DOHH2 (cell line): ENCODE measurements at regions not wholly inside any gene's neighbourhood (a gene's known extent, or its start where the extent isn't known, plus 50 kb on each side); places are given as distances from the start of the nearest gene placed in this dataset.

Experiments
- EZH2phosphoT487 ChIP-seq: fragments of 200-600 bp; sonication (generic); IDR thresholded peaks from 2 replicates; pipeline ENCODE4 v1.6.1; 2017; ENCODE audit warnings: borderline replicate concordance, mild to moderate bottlenecking, antibody characterized with exemption, low read length, moderate library complexity, mixed read lengths
- TF ChIP-seq, protein P1 (sequence below): fragments of 200-600 bp; sonication (generic); IDR thresholded peaks from one replicate; pipeline ENCODE4 v1.5.1; 2014; ENCODE audit warnings: antibody characterized with exemption, mild to moderate bottlenecking, low read depth, low read length; ENCODE audit not compliant: poor library complexity, severe bottlenecking

DNA sequence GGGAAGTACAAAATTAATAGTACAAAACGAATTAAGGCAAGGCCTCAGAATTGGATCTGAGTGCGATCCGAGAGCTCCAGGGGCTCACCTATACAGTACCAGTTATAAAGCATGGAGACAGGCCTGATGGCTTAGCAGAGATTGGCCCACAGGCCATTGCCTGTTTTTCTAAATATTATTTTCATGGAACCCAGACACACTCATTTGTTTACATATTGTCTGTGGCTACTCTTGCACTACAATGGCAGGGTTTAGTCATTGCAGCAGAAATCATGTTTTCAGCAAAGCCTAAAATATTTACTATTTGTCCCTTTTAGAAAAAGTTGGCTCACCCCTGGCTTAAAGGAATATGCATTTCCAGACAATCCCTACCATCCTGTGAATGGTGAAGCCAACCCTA lies 578.9 kb downstream of the PLPP3 start:
- TF ChIP-seq, protein P1, sequence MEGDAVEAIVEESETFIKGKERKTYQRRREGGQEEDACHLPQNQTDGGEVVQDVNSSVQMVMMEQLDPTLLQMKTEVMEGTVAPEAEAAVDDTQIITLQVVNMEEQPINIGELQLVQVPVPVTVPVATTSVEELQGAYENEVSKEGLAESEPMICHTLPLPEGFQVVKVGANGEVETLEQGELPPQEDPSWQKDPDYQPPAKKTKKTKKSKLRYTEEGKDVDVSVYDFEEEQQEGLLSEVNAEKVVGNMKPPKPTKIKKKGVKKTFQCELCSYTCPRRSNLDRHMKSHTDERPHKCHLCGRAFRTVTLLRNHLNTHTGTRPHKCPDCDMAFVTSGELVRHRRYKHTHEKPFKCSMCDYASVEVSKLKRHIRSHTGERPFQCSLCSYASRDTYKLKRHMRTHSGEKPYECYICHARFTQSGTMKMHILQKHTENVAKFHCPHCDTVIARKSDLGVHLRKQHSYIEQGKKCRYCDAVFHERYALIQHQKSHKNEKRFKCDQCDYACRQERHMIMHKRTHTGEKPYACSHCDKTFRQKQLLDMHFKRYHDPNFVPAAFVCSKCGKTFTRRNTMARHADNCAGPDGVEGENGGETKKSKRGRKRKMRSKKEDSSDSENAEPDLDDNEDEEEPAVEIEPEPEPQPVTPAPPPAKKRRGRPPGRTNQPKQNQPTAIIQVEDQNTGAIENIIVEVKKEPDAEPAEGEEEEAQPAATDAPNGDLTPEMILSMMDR = no peak
- no peak for TF ChIP-seq EZH2phosphoT487
